Calu3 (cell line): ENCODE measurements at regions not wholly inside any gene's neighbourhood (a gene's known extent, or its start where the extent isn't known, plus 50 kb on each side); places are given as distances from the start of the nearest gene placed in this dataset.

Experiments
- BruUV-seq: library from RNA; stranded (reverse); fragments of 400-500 nt; replicated peaks from 2 replicates; lab custom pipeline; 2021; lab: Mats Ljungman, UMichigan
- CTCF ChIA-PET: fragments of 300-600 bp; sonication (Branson Sonifier 250); formaldehyde crosslinking; loops from one replicate; lab custom pipeline; 2022; ENCODE audit warnings: antibody characterized with exemption; lab: Charles Lee
- DNase-seq: peaks from one replicate; pipeline ENCODE4 v3.0.0; 2022
- H3K27ac Mint-ChIP-seq: one replicate; pipeline ENCODE4 v1.8.0; 2022; ENCODE audit warnings: mixed read lengths; ENCODE audit not compliant: unreplicated experiment
- H3K27me3 Mint-ChIP-seq: one replicate; pipeline ENCODE4 v1.8.0; 2022; ENCODE audit warnings: mixed read lengths; ENCODE audit not compliant: unreplicated experiment
- H3K36me3 Mint-ChIP-seq: one replicate; pipeline ENCODE4 v1.8.0; 2022; ENCODE audit warnings: mild to moderate bottlenecking, moderate library complexity, mixed read lengths; ENCODE audit not compliant: insufficient read depth, unreplicated experiment
- H3K4me1 Mint-ChIP-seq: one replicate; pipeline ENCODE4 v1.8.0; 2022; ENCODE audit warnings: mild to moderate bottlenecking, low read depth, mixed read lengths; ENCODE audit not compliant: unreplicated experiment
- H3K4me3 Mint-ChIP-seq: one replicate; pipeline ENCODE4 v1.8.0; 2022; ENCODE audit warnings: mild to moderate bottlenecking, low read depth, moderate library complexity, mixed read lengths; ENCODE audit not compliant: unreplicated experiment
- H3K9me3 Mint-ChIP-seq: one replicate; pipeline ENCODE4 v1.8.0; 2022; ENCODE audit warnings: low read depth, mixed read lengths; ENCODE audit not compliant: unreplicated experiment
- intact Hi-C: fragments of 100-400 bp; cut with micrococcal nuclease; formaldehyde crosslinking; loops from one replicate; pipeline ENCODE4 v1.10.0; 2022; ENCODE audit not compliant: unreplicated experiment
- TF ChIP-seq, protein P1 (sequence below): fragments of 200-600 bp; IDR thresholded peaks from one replicate; pipeline ENCODE4 v1.8.0; 2022; ENCODE audit warnings: antibody characterized with exemption; ENCODE audit not compliant: unreplicated experiment

DNA sequence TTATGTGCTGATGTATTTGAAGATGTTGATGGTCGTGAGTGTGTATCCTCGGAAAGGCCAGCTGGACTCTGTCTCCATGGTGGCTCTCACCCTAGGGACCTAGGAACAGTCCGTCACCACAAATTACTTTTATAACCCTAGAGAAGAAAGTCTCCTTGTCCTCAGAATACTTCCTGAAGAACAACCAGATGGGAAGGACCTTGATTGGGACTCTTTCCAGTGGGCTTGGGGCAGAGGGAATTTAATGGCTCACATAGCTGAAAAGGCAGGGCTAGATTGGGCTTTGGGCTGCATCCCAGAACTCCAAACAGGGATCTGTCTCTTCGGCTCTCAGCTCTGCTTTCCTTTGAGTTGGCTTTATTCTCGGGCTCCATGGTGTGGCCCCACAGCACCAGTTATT lies 90.8 kb downstream of the TBX19 start:
- H3K27me3 Mint-ChIP-seq, result no peaks in the 10 kb centered on the region
- intact Hi-C loops, result no loop called here
- H3K36me3 Mint-ChIP-seq, result no peaks in the 10 kb centered on the region
- DNase-seq, result no peak
- no peak overlapping the region for H3K27ac Mint-ChIP-seq
- TF ChIP-seq, protein P1, sequence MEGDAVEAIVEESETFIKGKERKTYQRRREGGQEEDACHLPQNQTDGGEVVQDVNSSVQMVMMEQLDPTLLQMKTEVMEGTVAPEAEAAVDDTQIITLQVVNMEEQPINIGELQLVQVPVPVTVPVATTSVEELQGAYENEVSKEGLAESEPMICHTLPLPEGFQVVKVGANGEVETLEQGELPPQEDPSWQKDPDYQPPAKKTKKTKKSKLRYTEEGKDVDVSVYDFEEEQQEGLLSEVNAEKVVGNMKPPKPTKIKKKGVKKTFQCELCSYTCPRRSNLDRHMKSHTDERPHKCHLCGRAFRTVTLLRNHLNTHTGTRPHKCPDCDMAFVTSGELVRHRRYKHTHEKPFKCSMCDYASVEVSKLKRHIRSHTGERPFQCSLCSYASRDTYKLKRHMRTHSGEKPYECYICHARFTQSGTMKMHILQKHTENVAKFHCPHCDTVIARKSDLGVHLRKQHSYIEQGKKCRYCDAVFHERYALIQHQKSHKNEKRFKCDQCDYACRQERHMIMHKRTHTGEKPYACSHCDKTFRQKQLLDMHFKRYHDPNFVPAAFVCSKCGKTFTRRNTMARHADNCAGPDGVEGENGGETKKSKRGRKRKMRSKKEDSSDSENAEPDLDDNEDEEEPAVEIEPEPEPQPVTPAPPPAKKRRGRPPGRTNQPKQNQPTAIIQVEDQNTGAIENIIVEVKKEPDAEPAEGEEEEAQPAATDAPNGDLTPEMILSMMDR, result no peak
- BruUV-seq, result no TSS peak
- no peak overlapping the region for H3K4me3 Mint-ChIP-seq
- CTCF ChIA-PET, result no interaction called here
- no peaks in the 10 kb centered on the region for H3K9me3 Mint-ChIP-seq
- peaks cover 21% of the 10 kb centered on the region for H3K4me1 Mint-ChIP-seq

DNA sequence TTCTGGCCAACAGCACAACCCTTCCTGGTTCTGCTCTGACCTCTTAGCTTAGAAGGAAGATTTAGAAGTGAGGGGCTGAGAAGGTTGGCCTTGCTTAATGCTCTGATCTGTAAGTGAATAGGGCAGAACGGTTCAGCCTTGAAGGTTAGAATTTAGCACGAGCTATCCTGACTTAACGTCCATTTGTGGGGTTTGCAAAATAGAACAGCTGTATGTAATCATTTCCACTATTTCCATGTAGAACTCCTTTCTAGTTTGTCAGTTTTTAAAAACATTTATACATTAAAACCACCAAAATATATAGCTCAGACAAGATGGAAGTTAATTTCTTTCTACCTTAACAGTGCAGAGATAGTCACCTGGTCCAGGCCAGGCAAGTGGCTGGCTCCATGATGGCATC lies 89.9 kb downstream of the TBX19 start:
- CTCF ChIA-PET, result interaction anchor here (2.2 kb wide), 1 partner anchor 28 kb away, joined by 6 read pairs; no protein-coding TSS in a partner anchor
- no peaks in the 10 kb centered on the region for H3K36me3 Mint-ChIP-seq
- no peaks in the 10 kb centered on the region for H3K9me3 Mint-ChIP-seq
- no TSS peak for BruUV-seq
- peaks cover 27% of the 10 kb centered on the region for H3K4me1 Mint-ChIP-seq
- H3K27me3 Mint-ChIP-seq, result no peaks in the 10 kb centered on the region
- no peak for DNase-seq
- H3K4me3 Mint-ChIP-seq, result no peak overlapping the region
- intact Hi-C loops, result no loop called here
- H3K27ac Mint-ChIP-seq, result no peak overlapping the region
- TF ChIP-seq, protein P1, result no peak

DNA sequence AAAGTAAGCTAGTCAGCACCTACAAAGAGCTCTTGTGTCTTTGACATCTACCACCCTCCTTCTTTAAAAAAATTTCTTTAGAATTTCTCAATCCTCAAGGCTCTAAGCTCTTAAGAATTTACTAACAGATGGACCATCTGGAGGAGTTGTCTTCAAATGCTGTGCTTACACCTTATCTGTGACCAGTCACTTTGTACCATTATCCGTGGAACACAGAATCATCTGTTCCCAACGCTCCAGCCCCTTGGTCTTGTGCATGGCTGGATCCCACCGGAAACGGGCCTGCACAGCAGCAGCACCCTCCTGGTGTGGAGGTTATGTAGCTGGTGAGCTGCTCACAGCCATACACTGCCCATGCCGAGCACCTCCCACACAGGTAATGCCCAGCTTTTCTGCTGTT lies 89.0 kb downstream of the TBX19 start:
- Mint-ChIP-seq H3K36me3 (no peaks in the 10 kb centered on the region), H3K4me1 (peaks cover 27% of the 10 kb centered on the region), H3K27me3 (no peaks in the 10 kb centered on the region), H3K4me3 (no peak overlapping the region), H3K27ac (no peak overlapping the region), H3K9me3 (no peaks in the 10 kb centered on the region)
- CTCF ChIA-PET, result interaction anchor here (2.2 kb wide), 1 partner anchor 27 kb away, joined by 6 read pairs; no protein-coding TSS in a partner anchor
- no peak for DNase-seq
- BruUV-seq, result no TSS peak
- intact Hi-C loops, result no loop called here
- TF ChIP-seq, protein P1, result no peak

DNA sequence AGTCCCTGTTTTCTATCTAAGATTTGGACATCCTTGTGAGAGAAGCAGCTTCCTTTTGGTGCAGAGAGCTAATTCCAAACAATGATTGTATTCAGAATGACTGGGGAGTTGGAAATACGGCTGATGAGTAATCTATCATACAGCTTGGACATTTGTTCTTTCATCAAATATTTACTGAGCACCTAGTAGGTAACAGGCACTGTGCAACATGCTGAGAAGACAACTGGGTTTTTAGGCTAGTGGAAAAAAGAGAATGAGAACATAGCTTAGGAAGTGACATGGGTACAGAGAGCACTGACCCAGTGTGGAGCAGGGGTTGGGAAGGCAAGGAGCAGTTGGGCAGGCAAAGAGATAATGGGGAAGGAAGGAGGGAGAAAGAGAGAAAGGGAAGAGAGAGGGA lies 87.5 kb downstream of the TBX19 start:
- no TSS peak for BruUV-seq
- no peak for DNase-seq
- Mint-ChIP-seq H3K36me3 (no peaks in the 10 kb centered on the region), H3K9me3 (no peaks in the 10 kb centered on the region), H3K4me1 (peaks cover 27% of the 10 kb centered on the region), H3K27ac (no peak overlapping the region), H3K27me3 (no peaks in the 10 kb centered on the region), H3K4me3 (no peak overlapping the region)
- CTCF ChIA-PET, result interaction anchor here (0.6 to 1.9 kb wide), 3 partner anchors 24 to 78 kb away, joined by 3 to 5 read pairs (median 3); no protein-coding TSS in a partner anchor
- intact Hi-C loops, result no loop called here
- TF ChIP-seq, protein P1, result no peak
